ENCODE measurements at regions not wholly inside any gene's neighbourhood (a gene's known extent, or its start where the extent isn't known, plus 50 kb on each side); places are given as distances from the start of the nearest gene placed in this dataset.

DNA sequence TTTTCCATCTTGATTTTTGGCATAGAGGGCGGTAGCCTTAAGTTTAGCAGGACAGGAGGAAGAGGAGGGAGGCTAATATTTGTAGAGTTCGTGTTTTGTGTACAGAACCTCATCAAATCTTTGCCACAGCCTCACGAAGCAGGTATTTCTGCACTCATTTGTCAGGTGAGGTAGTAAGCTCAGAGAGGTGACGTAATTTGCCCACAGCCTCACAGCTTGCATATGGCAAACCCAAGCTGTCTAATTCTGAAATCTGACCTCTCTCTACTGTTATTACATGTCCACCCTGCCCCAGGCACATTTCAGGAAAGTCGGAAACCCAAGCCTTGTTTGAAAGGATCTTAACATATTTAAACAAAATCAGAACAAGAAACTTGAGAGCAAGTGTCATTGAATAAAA, 91.1 kb upstream of the TPM1 start:
- TF ChIP-seq, protein P1, sequence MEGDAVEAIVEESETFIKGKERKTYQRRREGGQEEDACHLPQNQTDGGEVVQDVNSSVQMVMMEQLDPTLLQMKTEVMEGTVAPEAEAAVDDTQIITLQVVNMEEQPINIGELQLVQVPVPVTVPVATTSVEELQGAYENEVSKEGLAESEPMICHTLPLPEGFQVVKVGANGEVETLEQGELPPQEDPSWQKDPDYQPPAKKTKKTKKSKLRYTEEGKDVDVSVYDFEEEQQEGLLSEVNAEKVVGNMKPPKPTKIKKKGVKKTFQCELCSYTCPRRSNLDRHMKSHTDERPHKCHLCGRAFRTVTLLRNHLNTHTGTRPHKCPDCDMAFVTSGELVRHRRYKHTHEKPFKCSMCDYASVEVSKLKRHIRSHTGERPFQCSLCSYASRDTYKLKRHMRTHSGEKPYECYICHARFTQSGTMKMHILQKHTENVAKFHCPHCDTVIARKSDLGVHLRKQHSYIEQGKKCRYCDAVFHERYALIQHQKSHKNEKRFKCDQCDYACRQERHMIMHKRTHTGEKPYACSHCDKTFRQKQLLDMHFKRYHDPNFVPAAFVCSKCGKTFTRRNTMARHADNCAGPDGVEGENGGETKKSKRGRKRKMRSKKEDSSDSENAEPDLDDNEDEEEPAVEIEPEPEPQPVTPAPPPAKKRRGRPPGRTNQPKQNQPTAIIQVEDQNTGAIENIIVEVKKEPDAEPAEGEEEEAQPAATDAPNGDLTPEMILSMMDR (conservative IDR thresholded peaks at IDR 0.05; ENCODE audit: low read depth, low read length): no peak

DNA sequence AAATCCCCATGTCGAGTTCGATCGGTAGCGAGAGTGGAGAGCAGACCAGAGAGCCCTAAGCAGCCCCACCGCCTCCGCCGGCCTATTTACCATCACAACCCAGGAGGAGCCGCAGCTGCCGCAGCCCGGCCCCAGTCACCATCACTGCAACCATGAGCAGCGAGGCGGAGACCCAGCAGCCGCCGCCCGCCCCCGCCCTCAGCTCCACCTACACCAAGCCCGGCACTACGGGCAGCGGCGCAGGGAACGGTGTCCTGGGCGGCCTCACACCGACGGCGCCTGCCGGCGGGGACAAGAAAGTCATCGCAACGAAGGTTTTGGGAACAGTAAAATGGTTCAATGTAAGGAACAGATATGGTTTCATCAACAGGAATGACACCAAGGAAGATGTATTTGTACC, 89.5 kb upstream of the TPM1 start:
- DNase-seq (ENCODE audit: low read depth): no peak
- no peak overlapping the region for H3K4me3 ChIP-seq (ENCODE audit: low read depth, low read length)
- TF ChIP-seq, protein P1 (conservative IDR thresholded peaks at IDR 0.05; ENCODE audit: low read depth, low read length): no peak

More for the DNA sequence above, 91.1 kb upstream of the TPM1 start:
- no peak for DNase-seq (ENCODE audit: low read depth)
- no peak overlapping the region for H3K4me3 ChIP-seq (ENCODE audit: low read depth, low read length)

DNA sequence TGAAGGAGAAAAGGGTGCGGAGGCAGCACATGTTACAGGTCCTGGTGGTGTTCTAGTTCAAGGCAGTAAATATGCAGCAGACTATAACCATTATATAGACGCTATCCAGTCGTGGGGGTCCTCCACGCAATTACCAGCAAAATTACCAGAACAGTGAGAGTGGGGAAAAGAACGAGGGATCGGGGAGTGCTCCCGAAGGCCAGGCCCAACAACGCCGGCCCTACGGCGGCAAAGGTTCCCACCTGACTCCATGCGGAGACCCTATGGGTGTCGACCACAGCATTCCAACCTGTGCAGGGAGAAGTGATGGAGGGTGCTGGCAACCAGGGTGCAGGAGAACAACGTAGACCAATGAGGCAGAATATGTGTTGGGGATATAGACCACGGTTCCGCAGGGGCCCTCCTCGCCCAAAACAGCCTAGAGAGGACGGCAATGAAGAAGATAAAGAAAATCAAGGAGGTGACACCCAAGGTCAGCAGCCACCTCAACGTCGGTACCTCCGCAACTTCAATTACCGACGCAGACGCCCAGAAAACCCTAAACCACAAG, 89.0 kb upstream of the TPM1 start:
- H3K4me3 ChIP-seq (ENCODE audit: low read depth, low read length): no peak overlapping the region
- TF ChIP-seq, protein P1 (conservative IDR thresholded peaks at IDR 0.05; ENCODE audit: low read depth, low read length): no peak
- no peak for DNase-seq (ENCODE audit: low read depth)

DNA sequence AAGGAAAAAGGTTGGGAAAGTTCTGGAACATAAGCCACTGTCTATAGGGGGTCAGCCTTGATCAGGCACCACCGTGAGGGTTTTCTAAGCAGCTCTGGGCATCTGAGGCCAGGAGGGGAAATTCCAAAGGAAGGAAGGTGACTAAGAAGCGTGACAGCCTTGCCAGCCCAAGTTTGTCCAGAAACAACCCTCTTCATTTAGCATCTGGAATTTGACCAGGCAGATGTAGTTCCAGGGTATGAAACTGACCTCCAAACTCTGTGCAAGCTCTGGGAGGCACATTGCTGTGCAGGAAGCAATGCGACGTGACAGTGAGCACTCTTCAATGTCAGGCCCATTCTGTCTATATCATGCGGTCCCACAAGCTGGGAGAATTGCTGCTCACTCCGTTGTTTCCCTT, 85.4 kb upstream of the TPM1 start:
- H3K4me3 ChIP-seq (ENCODE audit: low read depth, low read length): no peak overlapping the region
- DNase-seq (ENCODE audit: low read depth): peak; percentile 75
- TF ChIP-seq, protein P1 (conservative IDR thresholded peaks at IDR 0.05; ENCODE audit: low read depth, low read length): no peak

DNA sequence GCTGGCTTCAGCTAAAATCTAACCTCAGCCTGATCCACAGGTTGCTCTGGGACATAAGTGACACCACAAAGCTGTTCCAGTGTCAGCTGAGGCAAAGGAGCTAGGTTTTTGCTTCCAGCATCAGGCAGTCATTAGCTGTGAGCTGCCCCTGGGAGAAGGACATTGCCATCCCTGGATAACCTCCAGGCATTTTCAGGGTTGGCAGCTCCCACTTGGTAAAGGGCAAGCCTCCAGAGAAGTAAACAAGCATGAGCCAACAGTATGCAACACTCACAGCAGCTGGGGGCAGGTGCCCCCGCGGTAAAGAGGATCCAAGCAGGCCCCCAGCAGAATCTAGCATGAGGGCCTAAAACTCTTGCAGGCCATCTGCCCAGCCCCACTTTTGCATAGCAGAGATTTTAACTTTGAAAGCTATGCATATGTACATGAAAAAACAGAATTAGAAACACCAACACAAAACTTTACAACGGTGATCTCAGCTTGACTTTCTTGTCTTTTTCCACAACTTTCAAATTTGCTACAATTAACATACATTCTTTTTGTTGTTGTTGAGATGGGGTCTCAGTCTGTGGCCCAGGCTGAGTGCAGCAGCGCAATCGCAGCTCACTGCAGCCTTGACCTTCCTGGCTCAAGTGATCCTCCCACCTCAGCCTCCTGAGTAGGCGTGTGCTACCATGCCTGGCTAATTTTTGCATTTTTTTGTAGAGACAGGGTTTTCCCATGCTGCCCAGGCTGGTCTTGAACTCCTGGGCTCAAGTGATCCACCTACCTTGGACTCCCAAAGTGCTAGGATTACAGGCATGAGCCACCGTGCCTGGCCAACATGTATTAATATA, 83.8 kb upstream of the TPM1 start:
- TF ChIP-seq, protein P1 (conservative IDR thresholded peaks at IDR 0.05; ENCODE audit: low read depth, low read length): no peak
- no peak overlapping the region for H3K4me3 ChIP-seq (ENCODE audit: low read depth, low read length)
- peak; percentile 64 for DNase-seq (ENCODE audit: low read depth)

DNA sequence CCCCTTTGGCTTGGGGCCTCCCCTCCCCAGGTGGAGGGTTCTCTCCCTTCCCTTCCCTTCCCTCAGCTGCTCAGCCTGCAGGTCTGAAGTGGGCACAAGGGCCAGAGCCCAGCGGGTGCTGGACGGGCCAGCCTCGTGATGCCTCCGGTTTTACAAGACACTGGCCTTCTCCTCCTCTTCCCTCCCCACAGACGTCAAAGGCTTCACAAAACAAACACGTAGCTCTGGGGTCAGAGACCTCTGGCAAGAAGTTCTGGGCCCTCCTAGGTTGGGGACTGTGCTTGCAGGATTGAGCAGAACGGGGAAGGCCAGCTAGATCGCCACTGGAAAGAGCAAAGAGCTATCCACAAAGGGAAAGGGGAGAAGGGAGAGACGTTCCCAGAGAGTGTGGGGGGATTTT, 81.4 kb upstream of the TPM1 start:
- no peak for DNase-seq (ENCODE audit: low read depth)
- H3K4me3 ChIP-seq (ENCODE audit: low read depth, low read length): no peak overlapping the region
- TF ChIP-seq, protein P1 (conservative IDR thresholded peaks at IDR 0.05; ENCODE audit: low read depth, low read length): no peak

Data from epithelial cell of proximal tubule (primary cell).